GM15510 (cell line): ENCODE measurements at regions not wholly inside any gene's neighbourhood (a gene's known extent, or its start where the extent isn't known, plus 50 kb on each side); places are given as distances from the start of the nearest gene placed in this dataset.
A peak's percentile ranks its signal among the peaks of the same experiment; 100 is the strongest.

Experiments used
- POLR2A ChIP-seq: IDR thresholded peaks from 3 replicates; pipeline ENCODE4 v1.6.1; 2011; ENCODE audit warnings: borderline replicate concordance; ENCODE audit not compliant: insufficient read length; ENCODE audit errors: extremely low read depth

DNA sequence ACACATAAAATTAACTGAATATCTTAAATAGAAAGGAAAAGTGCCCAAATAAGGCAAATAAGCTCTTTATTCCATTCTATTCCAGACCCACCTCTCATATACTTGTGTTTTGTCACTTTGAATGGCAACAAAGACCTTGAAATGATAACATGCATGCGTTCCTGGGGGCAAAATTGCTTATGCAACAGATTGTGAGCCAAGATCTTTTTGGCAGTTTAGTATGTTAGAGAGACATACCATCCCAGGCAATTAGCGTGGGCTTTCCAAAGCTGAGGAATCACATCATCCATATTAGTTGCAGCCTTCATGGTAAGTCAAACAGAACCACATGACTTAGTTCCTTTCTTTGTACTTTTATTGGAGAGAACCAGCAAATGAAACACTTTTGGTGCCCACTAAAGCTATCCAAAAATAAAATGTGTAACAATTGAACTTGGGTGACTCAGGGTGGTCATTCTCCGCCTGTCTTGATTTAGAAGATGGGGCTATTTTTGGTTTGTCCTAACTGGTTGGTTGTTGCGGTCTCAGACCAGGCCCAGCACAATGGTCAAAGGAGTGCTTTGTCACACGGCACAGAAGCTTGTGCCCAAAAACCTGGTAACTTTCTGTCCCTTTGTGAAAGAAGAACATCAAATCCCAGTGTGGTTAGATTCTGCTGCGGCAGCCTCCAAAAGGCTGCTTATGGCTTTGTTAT is 68.7 kb upstream of the ATF3 start:
- TF ChIP-seq POLR2A: no peak

DNA sequence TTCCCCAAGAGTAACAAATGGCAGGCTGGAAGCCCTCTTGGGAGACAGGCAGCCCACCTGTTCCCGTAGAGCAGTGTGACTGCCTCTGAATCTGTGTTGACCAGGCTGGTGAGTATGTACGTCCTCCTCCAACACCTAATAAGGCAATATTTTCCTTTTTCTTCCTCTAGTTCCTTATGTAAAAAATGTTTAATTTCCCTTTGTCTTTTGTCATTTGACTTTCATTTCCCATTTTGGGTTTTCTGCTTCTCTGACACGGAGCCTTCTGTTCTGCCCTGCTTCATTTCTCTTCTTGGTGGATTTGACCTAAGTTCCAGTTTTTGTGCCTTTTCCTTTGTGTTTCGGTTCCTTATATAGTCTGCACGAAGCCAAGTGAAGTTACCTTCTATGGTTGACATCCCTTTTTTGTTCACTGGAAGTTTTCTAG is 65.8 kb upstream of the ATF3 start:
- TF ChIP-seq POLR2A: no peak

DNA sequence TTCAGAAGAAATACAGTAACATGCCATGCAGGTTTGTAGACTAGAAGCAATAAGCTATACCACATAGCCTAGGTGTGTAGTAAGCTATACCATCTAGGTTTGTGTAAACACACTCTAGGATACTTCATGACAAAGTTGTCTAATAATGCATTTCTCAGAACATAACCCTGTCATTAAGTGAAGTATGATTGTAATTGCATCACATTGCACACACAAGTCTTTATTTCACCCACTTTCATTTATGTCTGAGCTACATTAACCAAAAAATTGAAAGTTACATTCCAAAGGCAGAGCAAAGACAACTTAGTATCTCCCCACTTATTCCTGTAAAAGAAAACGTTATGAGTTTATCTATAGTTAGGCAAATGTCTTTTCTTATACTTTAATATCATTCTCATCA is 64.5 kb upstream of the ATF3 start:
- no peak for TF ChIP-seq POLR2A

DNA sequence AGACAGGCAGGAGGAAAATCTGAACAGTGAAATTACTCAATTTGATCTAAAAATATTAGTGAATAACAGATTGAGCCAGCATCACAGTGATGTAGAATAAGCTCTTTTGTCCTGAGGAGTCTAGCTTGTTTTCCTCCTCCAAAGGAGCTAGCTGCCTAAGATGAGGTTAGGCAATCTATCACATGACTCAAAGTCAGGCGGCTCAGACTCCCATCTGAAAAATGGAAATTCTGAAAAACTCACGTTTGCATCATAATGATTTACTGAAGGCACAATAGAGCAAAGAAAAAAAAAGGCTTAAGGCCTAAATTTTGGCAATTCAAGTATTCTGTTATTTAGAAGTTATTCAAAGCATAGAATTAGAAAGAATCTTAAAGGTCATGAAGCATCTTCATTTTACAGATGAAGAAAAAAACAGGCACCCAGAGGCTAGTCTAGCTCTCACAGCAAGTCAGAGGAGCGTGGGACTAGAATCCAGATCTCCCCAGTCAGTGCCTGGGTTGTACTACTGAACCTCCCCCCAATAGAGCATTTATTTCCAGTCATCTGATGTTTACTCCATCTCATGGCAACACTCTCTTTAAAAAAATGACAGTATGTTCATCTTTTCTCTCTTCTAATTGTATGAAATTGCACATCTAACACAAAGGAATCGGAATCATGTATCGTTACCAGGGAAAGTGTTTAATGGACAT is 62.5 kb upstream of the ATF3 start:
- no peak for TF ChIP-seq POLR2A

DNA sequence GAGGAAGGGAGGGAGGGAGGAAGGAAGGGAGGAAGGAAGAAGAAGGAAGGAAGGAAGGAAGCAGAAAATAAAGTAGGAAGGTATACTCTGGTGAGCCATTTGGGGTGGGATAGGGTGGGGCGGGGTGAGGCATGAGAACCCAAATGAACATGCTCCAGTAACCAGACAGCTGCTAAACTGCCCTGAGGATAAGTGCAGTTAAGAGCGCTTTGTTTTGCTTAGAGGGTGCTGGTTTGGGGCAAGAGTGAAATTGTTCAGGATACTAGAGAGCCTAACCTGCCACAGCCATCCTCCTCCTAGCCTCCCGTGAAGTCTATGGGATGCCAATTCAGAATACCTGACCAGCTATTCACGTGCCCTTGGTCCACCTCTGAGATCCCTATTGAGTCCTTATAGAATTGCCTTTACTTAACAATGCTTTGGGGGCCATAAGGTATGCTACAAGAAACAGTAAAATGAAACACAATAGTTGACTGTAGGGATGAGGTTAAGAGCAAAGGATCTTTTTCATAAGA is 59.0 kb upstream of the ATF3 start:
- no peak for TF ChIP-seq POLR2A

DNA sequence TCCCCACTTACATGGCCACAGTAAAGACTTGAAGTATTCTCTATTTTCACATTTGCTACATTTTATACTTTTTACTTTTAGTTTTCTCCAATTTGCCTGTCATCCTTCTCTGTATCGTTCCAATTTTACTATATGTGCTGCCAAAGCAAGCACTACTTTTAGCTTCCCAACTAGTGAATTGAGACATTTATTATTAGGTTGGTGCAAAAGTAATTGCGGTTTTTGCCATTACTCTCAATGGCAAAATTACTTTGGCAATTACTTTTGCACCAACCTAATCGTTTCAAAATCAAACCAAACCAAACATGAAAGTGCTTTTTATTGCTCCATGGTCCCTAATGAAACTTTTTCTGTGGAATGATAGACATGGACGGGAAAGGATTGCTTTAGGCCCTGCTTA is 56.6 kb upstream of the ATF3 start:
- TF ChIP-seq POLR2A: no peak

DNA sequence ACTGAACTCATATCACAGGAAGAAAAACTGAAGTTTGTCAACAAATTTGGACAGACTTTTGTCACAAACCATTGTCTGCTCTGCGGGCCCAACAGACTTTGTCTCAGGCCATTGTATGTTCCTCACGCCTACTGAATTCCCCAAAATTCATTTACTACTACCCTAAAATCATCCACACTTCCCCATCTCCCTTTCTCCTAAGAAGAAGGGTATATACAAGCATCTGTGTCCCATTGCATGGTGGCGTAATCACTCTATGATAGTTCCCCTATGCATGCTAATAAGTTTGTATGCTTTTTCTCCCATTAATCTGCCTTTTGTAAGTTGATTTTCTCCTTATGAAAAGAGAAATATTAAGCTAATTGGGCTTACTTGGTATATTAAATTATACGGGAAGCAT is 54.9 kb upstream of the ATF3 start:
- no peak for TF ChIP-seq POLR2A

DNA sequence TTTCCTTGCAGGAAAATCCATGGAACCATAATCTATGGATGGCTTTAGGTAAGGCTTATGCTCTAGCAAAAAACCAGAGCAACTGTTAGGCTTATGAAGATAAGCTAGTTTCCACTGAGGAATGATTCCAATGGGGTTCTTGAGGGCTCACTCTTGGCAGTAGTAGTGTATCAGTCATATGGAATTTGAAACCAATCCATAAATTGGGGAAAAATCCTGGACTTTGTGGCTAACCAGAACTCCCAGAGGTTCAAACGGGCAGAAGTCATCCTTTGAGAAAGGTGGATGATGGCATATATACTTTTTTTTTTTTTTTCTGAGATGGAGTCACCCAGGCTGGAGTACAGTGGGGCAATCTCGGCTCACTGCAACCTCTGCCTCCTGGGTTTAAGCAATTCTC is 54.2 kb upstream of the ATF3 start:
- no peak for TF ChIP-seq POLR2A

DNA sequence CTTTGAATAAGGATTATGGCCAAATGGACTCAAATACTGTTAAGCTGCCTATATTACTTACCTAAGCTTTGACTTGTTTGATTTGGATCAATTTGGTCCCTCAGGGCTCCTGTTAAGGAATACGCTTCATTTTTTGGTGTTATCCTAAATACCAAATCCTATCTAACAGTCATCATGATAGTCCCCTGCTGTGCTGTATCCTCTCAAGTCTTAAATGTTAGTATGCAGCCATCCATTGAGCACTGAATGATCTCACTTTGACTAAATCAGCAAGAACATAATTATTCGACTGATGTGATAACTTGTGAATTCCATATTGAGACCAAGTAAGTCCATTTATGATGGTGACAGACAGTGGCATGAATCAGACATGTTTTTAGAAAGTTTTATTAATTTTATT is 53.1 kb upstream of the ATF3 start:
- TF ChIP-seq POLR2A: no peak

DNA sequence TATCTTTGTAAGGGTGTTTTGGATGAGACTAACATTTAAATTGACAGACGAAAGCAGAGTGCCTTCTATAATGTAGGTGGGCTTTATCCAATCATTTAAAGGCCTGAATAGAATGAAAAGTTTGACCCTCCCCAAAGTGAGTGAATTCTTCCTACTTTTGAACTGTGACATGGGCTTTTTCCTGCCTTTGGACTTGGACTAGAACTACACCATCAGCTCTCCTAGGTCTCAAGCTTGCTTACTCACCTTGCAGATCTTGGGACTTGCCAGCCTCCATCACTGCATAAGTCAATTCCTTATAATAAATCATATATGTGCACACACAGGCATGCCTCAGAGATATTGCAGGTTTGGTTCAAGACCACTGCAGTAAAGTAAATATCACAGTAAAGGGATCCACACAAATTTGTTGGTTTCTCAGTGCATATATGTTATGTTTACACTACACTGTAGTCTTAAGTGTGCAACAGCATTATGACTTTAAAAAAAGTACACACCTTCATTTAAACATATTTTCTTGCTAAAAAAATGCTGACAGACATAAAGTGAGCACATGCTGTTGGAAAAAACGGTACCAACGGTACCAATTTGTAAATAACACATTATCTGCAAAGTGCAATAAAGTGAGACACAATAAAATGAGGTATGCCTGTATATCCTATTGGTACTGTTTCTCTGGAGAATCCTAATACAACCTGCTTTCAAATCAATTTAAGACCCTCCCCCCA is 51.6 kb upstream of the ATF3 start:
- no peak for TF ChIP-seq POLR2A

DNA sequence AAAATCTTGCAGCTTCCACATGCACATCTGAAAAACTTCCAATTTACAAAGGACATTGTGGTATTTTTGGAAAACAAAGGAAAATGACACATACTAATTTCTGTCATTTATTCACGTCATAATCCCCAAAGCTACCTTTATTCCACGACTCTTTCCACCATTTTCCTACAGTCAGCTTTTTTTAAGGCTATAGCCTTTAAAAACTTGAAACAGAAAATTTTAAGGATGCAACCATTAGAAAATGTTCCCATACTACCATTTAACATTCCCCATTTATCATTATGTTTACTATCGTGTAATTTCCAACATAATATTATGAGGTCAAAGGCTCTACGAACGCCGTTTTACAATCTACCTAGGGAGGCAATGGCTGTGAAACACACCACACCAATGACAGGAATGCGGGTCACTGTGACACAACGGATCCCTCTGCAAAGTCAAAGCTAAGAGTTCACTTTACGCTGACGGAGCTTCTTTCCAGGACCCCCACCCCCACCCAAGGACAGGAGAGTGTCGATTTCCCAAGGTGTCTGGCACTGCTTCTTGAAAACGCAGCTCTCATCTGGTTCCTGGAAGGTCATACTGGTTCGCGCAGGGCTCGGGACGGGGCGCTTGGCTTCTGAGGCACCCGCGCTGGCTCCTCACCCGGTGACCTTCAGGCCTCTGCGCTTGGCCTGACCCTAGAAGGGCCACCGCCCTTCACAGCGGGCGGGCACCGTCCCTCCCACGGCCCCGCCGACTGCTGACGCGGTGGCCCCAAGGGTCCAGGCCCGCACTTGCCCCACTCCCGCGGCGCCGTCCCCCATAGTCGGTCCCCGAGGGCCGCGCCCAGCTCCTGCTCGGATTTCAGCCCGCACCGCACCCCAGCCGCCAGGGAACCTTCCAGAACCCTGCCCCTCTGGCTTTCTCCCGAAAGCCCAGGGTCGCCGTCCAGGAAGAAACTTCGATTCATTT is 50.5 kb upstream of the ATF3 start:
- TF ChIP-seq POLR2A: no peak

DNA sequence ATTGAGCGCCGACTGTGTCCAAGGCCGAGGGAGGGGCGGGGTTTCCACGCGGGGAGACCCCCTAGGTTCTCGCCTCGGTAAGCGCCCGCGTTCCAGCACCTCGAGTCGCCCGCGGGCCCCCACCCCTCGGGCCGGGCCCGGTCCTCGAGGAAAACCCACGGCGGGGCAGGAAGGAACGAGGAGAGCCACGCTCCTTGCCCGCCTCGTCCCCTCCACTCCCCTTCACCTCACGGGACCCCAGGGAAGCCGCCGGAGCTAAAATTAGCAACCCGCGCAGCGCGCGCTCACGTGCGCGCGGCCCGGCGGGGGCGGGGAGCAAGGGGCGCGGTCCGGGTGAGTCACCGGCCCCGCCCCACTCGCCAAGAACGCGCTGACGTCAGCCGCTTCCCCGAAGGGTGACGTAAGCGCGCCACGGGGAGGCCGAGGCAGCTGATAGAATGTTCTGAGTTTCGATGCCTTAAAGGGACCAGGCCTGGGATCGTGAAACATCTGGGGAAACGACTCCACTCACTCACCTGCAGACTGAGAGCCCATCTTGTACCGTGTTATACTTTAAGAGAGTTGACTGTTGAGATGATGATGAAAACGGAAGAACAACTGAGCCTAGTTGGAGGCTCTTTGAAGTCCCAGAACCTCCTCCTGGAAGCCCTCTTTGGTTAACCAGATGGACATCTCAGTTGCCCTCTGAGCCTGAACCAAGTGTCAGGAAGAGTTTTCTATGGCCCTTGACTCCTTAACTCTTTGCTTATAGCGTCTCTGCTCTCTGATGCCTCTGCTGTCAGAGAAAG is 49.7 kb upstream of the ATF3 start:
- TF ChIP-seq POLR2A: peak; percentile 56
